Stimulated activated naive CD8-positive, alpha-beta T cell treated with anti-CD3 and anti-CD28 coated beads, Interleukin-15, Interleukin-2, amounts not matched to agents 100 U/mL and 50 U/mL, for 24 hours (primary cell): ENCODE measurements at regions not wholly inside any gene's neighbourhood (a gene's known extent, or its start where the extent isn't known, plus 50 kb on each side); places are given as distances from the start of the nearest gene placed in this dataset.
"Not testable (repeated sequence)": the region's sequence is repeated elsewhere in the genome, so short reads cannot be mapped to it uniquely, and the experiment has no call there.

Experiments
- ATAC-seq: fragments of 150-1000 bp; cut with Tn5 transposase; one replicate; pipeline ENCODE4 v1.10.0; 2021
- DNase-seq: peaks from one replicate; pipeline ENCODE4 v3.0.0; 2021

DNA sequence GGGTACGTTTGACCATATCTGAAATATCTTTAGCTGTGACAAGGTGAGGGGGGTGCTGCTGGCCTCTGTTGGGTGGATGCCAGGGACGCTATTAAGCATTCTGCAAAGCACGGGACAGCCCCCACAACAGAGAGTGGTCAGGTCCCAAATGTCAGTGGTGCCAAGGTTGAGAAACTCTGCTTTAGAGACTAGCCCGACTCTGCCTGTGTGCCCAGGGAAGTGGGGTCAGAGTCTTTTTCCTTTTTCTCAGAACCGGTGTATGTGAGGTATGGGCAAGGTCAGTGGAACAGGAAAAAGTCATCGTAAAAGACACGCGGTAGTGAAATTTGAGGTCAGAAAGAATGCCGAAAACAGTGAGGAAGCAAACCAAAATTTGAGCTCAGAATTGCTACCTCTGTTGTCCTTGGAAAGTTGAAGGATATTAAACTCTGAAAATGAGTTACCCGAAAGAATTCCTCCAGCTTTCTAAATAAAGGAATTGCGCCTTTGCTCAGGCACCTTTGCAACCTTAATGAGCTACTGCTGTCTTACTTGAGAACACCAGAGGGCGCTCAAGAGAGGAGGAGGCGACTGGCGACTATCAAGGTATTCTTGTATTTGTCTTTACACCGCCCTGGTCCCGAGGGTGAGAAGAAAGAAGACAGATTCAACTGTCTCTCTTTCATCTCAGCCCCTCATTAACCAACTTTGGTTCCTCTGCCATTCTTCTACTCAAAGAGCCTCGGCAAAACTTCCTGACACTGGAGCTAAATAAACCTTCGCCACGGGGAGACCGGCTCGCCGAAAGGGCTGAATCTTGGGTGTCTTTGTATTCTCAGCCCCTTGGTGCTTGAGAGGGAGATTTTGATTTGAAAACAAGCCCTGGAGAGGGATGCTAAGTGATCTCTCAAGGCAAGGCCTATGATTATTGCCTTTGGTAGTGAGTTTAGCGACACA lies 85.4 kb upstream of the OLIG2 start:
- DNase-seq (peak; percentile 42), ATAC-seq (no peak)

DNA sequence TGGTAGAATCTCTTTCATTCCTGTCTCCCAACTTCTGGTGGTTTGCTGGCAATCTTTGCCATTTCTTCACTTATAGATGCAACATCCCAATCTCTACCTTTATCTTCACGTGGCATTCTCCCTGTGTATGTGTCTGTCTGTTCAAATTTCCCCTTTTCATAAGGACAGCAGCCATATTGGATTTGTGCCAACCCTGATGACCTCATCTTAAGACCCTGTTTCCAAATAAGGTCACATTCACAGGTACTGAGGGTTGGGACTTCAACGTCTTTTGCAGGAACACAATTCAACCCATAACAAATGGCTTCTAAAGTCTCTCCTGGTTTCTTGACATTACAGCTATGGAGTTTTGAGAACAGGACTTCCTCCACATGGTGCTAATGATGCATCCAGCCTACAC lies 84.5 kb upstream of the OLIG2 start:
- DNase-seq (no peak), ATAC-seq (no peak)

DNA sequence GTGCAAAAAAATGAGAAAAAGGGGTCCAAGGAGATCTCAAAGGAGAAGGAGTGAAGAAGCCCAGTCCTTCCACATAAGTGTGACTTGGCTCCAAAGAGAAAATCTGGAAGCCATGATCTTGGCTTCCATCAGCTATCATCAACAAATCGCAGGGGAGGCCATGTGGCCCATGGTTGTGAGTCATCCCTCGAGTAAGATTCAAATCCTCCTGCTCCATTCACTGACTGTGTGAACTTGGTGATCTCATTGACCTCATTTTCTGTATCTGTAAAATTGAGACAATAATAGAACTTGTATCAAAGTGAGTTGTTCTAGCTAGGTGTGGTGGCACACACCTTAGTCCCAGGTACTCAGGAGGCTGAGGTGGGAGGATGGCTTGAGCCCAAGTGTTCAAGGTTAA lies 79.1 kb upstream of the OLIG2 start:
- DNase-seq (no peak), ATAC-seq (peak; percentile 14)

DNA sequence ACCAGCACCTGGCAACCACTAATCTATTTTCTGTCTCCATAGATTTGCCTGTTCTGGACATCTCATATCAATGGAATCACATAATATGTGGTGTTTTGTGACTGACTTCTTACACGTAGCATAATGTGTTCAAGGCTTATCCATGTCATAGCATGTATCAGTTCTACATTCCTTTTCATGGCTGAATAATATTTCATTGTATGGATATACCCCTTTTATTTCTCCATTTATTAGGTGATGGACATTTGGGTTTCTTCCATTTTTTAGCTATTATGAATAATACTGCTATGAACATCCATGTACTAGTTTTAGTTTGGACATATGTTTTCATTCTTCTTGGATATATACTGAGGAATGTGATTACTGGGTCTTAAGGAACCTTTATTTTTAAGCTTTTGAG lies 78.0 kb upstream of the OLIG2 start:
- no peak for DNase-seq
- ATAC-seq = no peak

DNA sequence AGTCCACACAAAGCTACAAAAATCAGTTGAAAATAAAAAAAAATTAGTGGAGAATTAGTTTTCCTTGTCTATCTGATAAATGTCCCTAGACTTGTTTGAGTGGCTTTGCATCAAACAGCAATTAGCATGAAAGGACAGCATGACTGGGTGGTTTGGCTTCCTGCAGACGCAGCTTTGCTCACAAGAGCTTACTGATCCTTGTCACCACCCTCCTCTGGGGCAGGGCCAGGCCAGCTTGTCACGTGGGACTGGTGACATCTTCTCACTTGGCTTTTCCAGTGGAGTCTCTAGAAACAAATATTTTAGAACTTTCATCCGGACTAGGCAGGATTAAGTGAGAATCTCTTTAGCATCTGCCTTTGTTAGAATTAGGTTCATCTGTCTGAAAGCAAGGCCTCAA lies 76.0 kb upstream of the OLIG2 start:
- no peak for ATAC-seq
- DNase-seq = no peak

DNA sequence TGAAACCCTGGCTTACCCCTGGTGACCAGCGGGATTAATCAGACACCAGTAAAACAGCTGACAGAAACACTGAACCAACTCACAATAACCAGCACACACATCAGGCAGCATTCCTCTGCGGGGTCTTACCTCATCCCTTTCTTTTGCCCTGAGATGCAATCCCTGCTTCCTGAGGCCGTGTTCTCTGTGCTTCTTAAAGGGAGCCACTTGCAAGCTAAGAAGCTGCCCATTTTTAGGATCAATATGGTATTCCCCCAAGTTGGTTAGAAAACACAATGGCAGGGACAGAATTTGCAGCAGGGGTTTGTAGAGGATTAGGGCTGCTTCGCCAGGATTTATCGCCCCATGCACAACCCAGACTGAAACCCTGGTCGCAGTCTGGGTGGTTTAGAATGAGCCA lies 74.7 kb upstream of the OLIG2 start:
- ATAC-seq = no peak
- no peak for DNase-seq

DNA sequence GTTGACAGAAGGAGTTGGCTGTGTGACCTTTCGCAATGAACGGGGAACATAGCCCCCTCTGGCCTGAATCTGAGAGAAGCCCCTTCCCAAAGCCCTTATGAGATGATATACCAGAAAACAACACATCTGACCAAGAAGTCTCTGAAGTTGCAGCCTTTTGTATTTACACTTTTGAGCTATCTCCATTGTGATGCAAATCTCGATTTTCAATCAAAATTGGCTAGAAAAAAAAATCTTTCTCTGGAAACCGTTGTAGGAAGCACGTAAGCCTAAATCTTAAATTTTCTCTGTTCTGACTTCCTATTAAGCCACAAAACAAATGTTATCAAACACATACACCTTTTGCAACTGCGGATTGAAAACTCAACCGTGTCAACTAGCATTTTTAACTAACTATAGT lies 71.4 kb upstream of the OLIG2 start:
- ATAC-seq (no peak), DNase-seq (no peak)

DNA sequence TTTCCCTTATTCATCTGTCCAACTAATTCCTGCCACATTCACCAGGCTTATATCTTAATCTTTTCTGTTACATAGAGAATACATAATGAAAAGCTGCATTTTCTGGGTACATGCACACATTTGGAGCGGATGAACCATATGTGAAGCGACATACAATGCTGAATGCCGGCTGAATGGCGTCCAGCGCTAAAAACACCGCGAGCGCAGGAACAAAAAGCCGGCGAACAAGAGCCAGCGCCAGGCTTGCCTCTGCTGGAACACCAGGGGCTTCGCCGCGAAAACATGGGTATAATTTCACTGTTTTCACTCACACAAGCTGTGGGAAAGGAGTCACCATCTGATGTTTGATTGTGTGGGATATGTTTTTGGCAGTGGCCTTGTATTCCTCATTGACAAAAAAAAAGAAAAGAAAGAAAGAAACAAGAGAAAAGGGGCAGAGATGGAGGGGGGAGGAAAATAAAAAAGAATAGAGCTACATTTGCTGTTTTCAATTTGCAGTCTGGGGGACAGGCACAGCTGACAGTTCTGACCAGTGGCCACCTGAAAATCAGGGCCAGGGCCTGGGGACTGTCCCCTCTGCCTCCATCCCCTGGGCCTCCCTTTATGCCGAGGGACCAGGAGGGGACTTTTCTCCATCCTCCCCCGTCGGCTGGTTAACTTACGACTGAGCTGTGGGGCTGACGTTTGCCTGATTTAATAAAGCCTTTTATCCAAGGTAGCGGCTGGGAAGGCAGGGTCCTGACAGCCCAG lies 70.2 kb upstream of the OLIG2 start:
- no peak for DNase-seq
- ATAC-seq = no peak

DNA sequence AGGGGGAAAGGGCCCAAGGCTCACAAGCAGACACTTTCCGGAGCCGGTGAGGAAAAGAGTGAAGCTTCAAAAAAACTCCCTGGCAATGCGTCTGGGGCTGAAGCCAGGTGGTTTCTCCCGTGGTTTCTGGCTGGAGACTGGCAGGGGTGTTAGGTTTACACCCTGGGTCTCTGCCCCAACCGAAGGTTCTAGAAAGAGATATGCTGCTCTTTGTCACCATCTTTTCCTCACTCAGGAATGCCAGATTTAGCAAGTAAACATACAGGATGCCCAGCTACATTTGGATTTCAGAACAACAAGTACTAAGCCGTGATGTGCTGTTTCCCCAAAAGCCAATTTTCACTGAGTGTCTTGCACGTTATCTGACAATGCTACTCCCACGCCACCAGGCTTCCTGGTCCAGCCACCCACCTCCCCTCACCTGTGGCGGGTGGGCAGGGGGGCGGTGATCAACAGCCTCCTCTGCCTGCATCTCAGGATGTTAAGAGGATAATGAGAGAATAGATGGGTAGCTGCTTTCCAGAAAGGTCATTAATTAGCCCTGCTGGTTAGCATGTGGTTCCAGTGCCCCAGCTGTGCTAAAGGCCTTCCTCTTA lies 69.6 kb upstream of the OLIG2 start:
- no peak for ATAC-seq

DNA sequence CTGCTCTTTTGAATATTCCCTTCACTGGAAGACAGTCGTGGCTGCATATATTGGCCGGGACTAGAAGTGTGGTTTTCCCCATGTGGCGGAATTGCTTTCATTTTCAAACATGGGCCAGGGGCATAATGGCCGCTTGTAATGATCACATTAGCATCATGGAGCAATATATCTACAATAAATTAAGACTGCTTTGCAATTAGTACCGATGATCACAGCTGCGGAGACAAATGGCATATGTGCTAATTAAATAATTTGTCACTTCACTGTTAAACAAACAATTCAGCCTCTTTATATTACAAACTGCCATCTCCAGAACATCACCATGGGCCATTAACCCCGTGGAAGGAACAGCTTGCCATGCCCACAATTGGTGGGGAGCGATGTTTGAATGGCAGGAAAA lies 68.2 kb upstream of the OLIG2 start:
- DNase-seq (no peak), ATAC-seq (no peak)

More for the DNA sequence above, 69.6 kb upstream of the OLIG2 start:
- no peak for DNase-seq

DNA sequence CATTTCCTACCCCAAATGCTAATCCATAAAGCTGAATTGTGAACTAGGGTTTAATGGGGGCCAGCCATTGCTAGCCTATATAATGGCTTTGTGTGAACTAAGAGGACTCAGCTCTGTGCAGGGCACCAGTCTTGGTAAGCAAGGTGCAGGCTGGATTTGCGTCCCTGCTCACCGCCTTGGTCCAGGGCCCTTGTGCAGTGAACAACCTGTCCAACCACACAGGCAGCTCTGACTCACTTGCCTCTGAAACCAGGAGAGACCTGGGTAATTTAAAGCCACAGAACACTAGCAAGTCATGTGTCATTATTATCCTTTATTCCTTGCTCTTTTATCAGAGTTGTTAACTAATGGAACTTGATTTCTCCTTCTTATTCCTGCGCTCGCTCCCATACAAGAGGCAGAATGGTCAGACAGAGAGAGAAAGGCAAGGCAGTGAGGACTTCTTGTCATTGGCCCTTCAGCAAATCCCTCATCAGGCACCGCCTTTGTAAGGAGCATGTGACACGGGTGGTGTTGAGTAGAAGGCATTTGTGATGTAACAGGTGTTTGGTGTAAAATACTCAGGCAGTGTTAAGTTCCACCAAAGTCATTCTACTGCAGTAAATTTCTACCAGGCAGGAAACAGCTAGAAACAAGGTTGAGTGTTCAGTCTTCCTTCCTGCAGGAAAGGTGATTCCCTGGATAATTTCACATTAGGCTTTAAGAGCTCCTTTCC lies 67.3 kb upstream of the OLIG2 start:
- DNase-seq (no peak), ATAC-seq (peak; percentile 40)

DNA sequence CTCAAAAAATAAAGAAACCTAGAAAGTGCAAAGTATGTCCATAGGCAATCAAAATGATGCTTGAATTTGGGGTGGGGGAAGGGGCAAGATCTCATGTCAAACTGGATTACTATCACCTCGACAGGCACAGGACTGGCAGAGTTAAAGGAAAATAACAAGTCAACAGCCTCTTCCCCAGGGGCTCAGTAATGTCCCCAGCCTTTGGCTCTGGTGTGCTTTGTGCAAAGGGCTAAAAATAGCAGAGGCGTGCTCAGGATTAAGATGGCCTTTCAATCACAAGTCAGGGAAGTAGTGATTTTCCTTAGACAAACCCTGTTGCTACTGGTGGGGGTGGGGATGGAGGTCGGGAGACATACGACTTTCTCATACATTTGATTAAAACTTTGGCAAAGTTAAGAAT lies 63.5 kb upstream of the OLIG2 start:
- no peak for DNase-seq
- ATAC-seq = no peak

DNA sequence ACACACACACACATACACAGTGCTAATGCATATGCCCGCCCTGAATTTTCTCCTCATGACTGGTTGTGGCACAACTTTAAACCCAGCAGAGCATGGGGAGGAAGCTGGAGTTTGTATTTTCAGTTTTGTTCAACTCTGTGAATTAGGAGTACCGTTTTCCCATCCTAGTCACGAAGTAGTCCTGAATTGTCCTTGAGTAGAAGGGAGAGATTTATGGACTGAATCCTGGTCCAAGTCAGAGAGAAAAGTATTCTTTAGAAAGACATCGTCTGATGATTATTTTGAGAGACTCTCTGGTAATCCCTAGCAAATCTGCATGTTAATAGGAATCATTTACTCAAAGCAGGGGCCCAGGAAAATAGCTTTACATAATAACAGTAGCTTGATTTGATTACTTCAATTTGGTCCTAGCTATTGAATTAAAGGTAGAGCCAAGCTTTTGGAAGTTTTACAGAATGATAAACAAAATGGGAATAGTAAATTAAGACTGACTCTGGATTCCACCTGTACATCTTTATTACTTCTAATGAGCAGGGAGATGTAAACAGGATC lies 60.5 kb upstream of the OLIG2 start:
- DNase-seq (no peak), ATAC-seq (no peak)

DNA sequence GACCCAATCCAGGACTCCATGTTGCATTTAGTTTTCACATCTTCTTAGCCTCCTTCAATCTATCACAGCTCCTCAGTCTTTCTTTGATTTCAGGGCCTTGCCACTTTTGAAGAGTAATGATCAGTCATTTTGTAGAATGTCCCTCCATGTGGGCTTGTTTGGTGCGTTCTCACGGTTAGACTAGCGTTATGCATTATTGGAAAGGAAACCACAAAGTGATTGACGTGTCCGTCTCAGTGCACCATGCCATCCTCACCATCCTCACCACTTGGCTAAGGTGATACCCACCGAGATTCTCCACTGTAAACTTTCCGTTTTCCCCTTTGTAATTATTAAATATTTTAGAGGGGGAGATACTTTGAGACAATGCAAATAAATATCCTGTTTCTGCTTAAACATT lies 59.6 kb upstream of the OLIG2 start:
- DNase-seq (no peak), ATAC-seq (no peak)

DNA sequence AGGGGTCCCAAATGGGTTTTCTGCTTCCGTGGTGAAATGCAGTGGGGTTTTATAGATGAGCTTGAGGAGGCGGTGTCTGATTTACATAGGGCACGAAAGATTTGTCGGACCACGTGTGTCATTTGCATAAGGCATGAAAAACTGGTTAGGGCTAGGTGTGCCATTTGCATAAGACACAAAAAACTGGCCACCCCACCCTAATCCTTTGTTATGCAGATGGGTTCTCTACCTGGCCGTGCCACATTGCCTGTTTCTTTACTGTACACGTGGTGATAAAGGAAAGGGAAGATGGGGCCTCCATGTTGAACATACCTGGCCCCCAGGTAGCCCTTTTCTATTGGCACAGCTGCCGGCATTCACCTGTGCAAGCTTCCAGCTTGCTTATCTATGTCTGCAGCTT lies 57.6 kb upstream of the OLIG2 start:
- not testable (repeated sequence) for ATAC-seq, DNase-seq

DNA sequence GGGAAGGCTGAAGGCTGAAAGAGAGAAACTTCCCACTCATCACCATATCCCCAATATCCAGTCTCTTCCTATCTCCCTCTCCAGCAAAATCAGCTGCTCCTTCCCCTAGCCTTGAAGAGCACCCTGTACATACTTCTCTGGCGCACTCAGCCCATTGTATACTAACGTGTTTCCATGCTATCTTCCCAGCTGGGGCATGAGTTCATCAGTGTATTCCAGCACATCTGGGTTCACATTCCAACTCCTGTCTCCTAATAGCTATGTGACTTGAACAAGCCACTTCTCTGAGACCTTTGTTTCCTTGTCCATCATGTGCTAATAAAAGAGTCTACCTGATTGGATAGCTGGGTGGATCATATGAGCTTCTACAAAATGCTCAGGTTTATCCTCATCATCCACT lies 51.1 kb upstream of the OLIG2 start:
- DNase-seq (no peak), ATAC-seq (no peak)

DNA sequence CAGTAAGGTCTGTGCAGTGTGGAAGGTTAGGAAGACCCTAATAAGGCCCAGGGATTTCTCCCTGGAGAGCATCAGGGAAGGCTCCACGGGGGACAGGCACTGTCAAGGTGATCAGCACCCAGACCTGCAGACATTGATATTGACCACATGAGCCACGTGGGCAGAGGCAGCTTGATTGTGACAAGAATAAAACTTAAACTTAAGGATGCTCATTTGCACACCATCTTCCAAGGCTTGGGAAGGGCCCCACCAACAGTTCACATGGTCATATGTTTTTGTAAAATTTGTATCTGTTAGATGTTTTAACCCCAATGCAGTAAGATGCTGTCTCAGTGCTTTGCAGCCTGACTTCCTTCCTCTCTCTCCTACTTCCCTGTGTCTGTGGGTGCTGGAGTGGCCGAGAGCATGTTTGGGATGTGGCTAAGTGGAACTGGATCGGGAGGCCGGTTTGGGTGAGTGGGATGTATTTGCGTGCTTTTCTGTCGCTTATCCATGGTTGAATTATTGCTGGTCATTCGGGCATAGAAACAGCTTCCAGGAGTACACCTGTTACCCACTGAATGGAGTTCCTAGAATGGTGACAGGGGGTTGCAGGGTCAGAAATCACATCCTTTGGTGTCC lies 49.8 kb upstream of the OLIG2 start:
- ATAC-seq (no peak), DNase-seq (no peak)
